MM.1S (cell line): ENCODE measurements at regions not wholly inside any gene's neighbourhood (a gene's known extent, or its start where the extent isn't known, plus 50 kb on each side); places are given as distances from the start of the nearest gene placed in this dataset.

Experiments
- DNase-seq: peaks from one replicate; pipeline ENCODE4 v3.0.0-alpha.2; 2015
- H2AFZ ChIP-seq: fragments of 300-600 bp; sonication (generic); 2 replicates; pipeline ENCODE4 v1.6.0; 2016; ENCODE audit warnings: antibody characterized with exemption, low read length
- H3F3A ChIP-seq: fragments of 300-600 bp; sonication (generic); 2 replicates; pipeline ENCODE4 v1.6.1; 2016; ENCODE audit warnings: mild to moderate bottlenecking, antibody characterized with exemption, low read length, moderate library complexity, mixed read lengths; ENCODE audit not compliant: insufficient read depth
- H3K27ac ChIP-seq: fragments of 300-600 bp; sonication (generic); 2 replicates; pipeline ENCODE4 v1.5.1; 2016; ENCODE audit warnings: mild to moderate bottlenecking, low read length
- H3K27me3 ChIP-seq: fragments of 300-600 bp; sonication (generic); replicated peaks from 2 replicates; pipeline ENCODE4 v1.6.0; 2016; ENCODE audit warnings: low read length; ENCODE audit not compliant: insufficient read depth
- H3K36me3 ChIP-seq: fragments of 300-600 bp; sonication (generic); replicated peaks from 2 replicates; pipeline ENCODE4 v1.6.1; 2016; ENCODE audit warnings: mild to moderate bottlenecking, low read length, mixed read lengths; ENCODE audit not compliant: insufficient read depth
- H3K4me1 ChIP-seq: fragments of 300-600 bp; sonication (generic); 2 replicates; pipeline ENCODE4 v1.6.1; 2016; ENCODE audit warnings: low read length, mixed read lengths
- H3K4me2 ChIP-seq: fragments of 300-600 bp; sonication (generic); 2 replicates; pipeline ENCODE4 v1.6.0; 2016; ENCODE audit warnings: low read depth, low read length
- H3K4me3 ChIP-seq: fragments of 300-600 bp; sonication (generic); 2 replicates; pipeline ENCODE4 v1.5.1; 2016; ENCODE audit warnings: low read length, mixed read lengths
- H3K79me2 ChIP-seq: fragments of 300-600 bp; sonication (generic); 2 replicates; pipeline ENCODE4 v1.6.1; 2016; ENCODE audit warnings: mixed run types, low read length, mixed read lengths
- H3K9ac ChIP-seq: fragments of 300-600 bp; sonication (generic); 2 replicates; pipeline ENCODE4 v1.6.1; 2016; ENCODE audit warnings: low read length, mixed read lengths
- H3K9me2 ChIP-seq: fragments of 300-600 bp; sonication (generic); replicated peaks from 2 replicates; pipeline ENCODE4 v1.6.1; 2016; ENCODE audit warnings: mild to moderate bottlenecking, low read length, mixed read lengths; ENCODE audit not compliant: insufficient read depth
- H3K9me3 ChIP-seq: fragments of 300-600 bp; sonication (generic); replicated peaks from 2 replicates; pipeline ENCODE4 v1.6.1; 2016; ENCODE audit warnings: mild to moderate bottlenecking, low read length, mixed read lengths; ENCODE audit not compliant: insufficient read depth
- H4K20me1 ChIP-seq: fragments of 300-600 bp; sonication (generic); 2 replicates; pipeline ENCODE4 v1.6.1; 2016; ENCODE audit warnings: mild to moderate bottlenecking, low read length, moderate library complexity, mixed read lengths; ENCODE audit not compliant: insufficient read depth
- EZH2 ChIP-seq: fragments of 300-600 bp; sonication (generic); optimal IDR thresholded peaks from 2 replicates; pipeline ENCODE3; 2017; ENCODE audit warnings: low read depth, mild to moderate bottlenecking, antibody characterized with exemption, low read length, mixed read lengths
- EZH2phosphoT487 ChIP-seq: fragments of 300-600 bp; sonication (generic); IDR thresholded peaks from 2 replicates; pipeline ENCODE4 v1.6.1; 2018; ENCODE audit warnings: antibody characterized with exemption, low read length
- TF ChIP-seq, protein P1 (sequence below): fragments of 300-600 bp; sonication (generic); IDR thresholded peaks from 2 replicates; pipeline ENCODE4 v1.5.1; 2016; ENCODE audit warnings: antibody characterized with exemption, low read length, mixed read lengths

DNA sequence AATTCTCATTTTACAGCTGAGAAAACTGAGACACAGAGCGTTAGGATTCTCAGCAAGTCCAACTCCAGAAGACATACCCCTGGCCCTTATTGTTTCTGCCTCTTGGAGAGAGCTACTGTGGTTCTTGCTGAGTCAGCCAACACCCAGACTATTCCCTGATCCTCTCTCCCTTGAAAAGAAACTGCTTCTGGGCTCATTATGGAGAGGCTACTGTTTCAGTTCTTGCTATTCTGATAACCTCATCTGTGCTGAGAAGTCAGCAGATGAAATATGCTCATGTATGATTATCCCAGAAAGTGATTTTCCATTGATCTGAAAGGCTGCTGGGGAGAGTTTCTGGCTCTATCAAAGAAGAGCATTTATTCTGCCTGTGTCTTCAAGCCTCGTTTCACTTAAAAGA, 455.6 kb upstream of the COBL start:
- H3K27me3 ChIP-seq: no peaks in the 10 kb centered on the region
- H2AFZ ChIP-seq: no peak overlapping the region
- TF ChIP-seq, protein P1, sequence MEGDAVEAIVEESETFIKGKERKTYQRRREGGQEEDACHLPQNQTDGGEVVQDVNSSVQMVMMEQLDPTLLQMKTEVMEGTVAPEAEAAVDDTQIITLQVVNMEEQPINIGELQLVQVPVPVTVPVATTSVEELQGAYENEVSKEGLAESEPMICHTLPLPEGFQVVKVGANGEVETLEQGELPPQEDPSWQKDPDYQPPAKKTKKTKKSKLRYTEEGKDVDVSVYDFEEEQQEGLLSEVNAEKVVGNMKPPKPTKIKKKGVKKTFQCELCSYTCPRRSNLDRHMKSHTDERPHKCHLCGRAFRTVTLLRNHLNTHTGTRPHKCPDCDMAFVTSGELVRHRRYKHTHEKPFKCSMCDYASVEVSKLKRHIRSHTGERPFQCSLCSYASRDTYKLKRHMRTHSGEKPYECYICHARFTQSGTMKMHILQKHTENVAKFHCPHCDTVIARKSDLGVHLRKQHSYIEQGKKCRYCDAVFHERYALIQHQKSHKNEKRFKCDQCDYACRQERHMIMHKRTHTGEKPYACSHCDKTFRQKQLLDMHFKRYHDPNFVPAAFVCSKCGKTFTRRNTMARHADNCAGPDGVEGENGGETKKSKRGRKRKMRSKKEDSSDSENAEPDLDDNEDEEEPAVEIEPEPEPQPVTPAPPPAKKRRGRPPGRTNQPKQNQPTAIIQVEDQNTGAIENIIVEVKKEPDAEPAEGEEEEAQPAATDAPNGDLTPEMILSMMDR: no peak
- TF ChIP-seq EZH2: no peak
- no peak for TF ChIP-seq EZH2phosphoT487
- H4K20me1 ChIP-seq: no peaks in the 10 kb centered on the region
- H3K27ac ChIP-seq: no peak overlapping the region
- no peaks in the 10 kb centered on the region for H3K4me1 ChIP-seq
- H3K36me3 ChIP-seq: no peaks in the 10 kb centered on the region
- H3K79me2 ChIP-seq: no peaks in the 10 kb centered on the region
- H3K4me3 ChIP-seq: no peak overlapping the region
- H3K4me2 ChIP-seq: no peak overlapping the region
- no peaks in the 10 kb centered on the region for H3K9me3 ChIP-seq
- H3K9me2 ChIP-seq: no peaks in the 10 kb centered on the region
- H3F3A ChIP-seq: no peaks in the 10 kb centered on the region
- H3K9ac ChIP-seq: no peak overlapping the region
- DNase-seq: no peak

DNA sequence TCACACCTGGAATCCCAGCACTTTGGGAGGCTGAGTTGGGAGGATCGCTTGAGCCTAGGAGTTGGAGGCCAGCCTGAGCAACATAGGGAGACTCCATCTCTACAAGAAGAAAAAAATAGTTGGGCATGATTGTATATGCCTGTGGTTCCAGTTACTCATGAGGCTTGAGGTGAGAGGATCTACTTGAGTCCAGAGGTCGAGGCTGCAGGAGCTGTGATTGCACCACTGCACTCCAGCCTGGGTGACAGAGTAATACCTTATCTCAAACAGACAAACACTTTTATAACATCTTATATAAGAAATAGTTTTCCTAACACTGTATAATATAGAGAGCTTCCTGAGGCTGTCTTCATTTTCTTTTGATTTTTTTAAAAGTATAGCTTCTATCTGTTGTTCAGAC, 448.4 kb upstream of the COBL start:
- no peak overlapping the region for H3K27ac ChIP-seq
- H3K4me3 ChIP-seq: no peak overlapping the region
- no peaks in the 10 kb centered on the region for H3K27me3 ChIP-seq
- no peaks in the 10 kb centered on the region for H4K20me1 ChIP-seq
- TF ChIP-seq EZH2phosphoT487: no peak
- TF ChIP-seq EZH2: no peak
- TF ChIP-seq, protein P1: no peak
- no peak for DNase-seq
- H3K4me1 ChIP-seq: no peaks in the 10 kb centered on the region
- no peak overlapping the region for H2AFZ ChIP-seq
- no peaks in the 10 kb centered on the region for H3K79me2 ChIP-seq
- no peak overlapping the region for H3K4me2 ChIP-seq
- no peak overlapping the region for H3K9ac ChIP-seq
- H3F3A ChIP-seq: no peaks in the 10 kb centered on the region
- H3K9me3 ChIP-seq: no peaks in the 10 kb centered on the region
- H3K36me3 ChIP-seq: no peaks in the 10 kb centered on the region
- H3K9me2 ChIP-seq: no peaks in the 10 kb centered on the region

DNA sequence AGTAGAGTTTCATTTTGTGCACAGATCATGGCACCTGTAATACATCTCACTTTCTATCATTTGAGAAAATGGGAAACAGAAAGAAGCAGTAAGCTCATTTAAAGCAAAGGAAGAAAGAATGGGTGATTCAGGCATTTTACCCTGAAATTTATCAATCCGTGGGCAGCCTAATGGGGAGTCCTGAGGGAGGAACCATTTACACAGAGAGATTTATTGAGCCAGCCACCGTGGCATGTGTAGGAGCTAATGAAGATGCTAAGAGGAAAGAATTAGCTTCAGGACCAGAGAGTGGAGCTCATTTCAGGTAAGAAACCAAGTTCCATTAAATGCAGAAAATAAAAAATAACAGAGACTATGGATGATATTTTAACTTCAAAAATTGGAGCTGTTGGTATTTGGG, 443.4 kb upstream of the COBL start:
- TF ChIP-seq, protein P1: no peak
- TF ChIP-seq EZH2phosphoT487 (no peak), EZH2 (no peak)
- no peak overlapping the region for H2AFZ ChIP-seq
- no peak overlapping the region for H3K4me3 ChIP-seq
- no peaks in the 10 kb centered on the region for H4K20me1 ChIP-seq
- H3K36me3 ChIP-seq: no peaks in the 10 kb centered on the region
- H3K27ac ChIP-seq: no peak overlapping the region
- H3K9me3 ChIP-seq: no peaks in the 10 kb centered on the region
- H3K9me2 ChIP-seq: no peaks in the 10 kb centered on the region
- H3F3A ChIP-seq: no peaks in the 10 kb centered on the region
- H3K27me3 ChIP-seq: no peaks in the 10 kb centered on the region
- H3K79me2 ChIP-seq: no peaks in the 10 kb centered on the region
- DNase-seq: no peak
- H3K4me1 ChIP-seq: no peaks in the 10 kb centered on the region
- H3K4me2 ChIP-seq: no peak overlapping the region
- H3K9ac ChIP-seq: no peak overlapping the region
